Hepatocyte (in vitro differentiated cells): ENCODE measurements at regions not wholly inside any gene's neighbourhood (a gene's known extent, or its start where the extent isn't known, plus 50 kb on each side); places are given as distances from the start of the nearest gene placed in this dataset.

Source experiments
- CTCF ChIP-seq: fragments of 200-600 bp; sonication (generic); IDR thresholded peaks from 2 replicates; pipeline ENCODE4 v1.5.1; 2016; ENCODE audit warnings: antibody characterized with exemption, mild to moderate bottlenecking; ENCODE audit not compliant: poor library complexity
- EZH2 ChIP-seq: fragments of 200-600 bp; sonication (generic); IDR thresholded peaks from 2 replicates; pipeline ENCODE4 v1.6.1; 2016; ENCODE audit warnings: antibody characterized with exemption, mild to moderate bottlenecking, borderline replicate concordance

GRCh38 chr11:45592636-45593035 lies 72.8 kb downstream of the CHST1 start:
- TF ChIP-seq CTCF (no peak), EZH2 (no peak)
